HEK293T (cell line): ENCODE measurements at regions not wholly inside any gene's neighbourhood (a gene's known extent, or its start where the extent isn't known, plus 50 kb on each side); places are given as distances from the start of the nearest gene placed in this dataset.
"Not testable (repeated sequence)": the region's sequence is repeated elsewhere in the genome, so short reads cannot be mapped to it uniquely, and the experiment has no call there.

ENCODE experiments used
- CTCF ChIA-PET: fragments of 350-600 bp; formaldehyde crosslinking; extraction: SDS; loops from one replicate; lab custom pipeline; 2021; ENCODE audit warnings: antibody characterized with exemption, inconsistent platforms; lab: Yijun Ruan, JAX
- POLR2A ChIA-PET: fragments of 350-600 bp; formaldehyde crosslinking; extraction: SDS; loops from one replicate; lab custom pipeline; 2020; ENCODE audit warnings: antibody characterized with exemption, inconsistent platforms; lab: Yijun Ruan, JAX
- DNase-seq: peaks from one replicate; pipeline ENCODE4 v3.0.0; 2012; ENCODE audit warnings: mixed read lengths; ENCODE audit errors: extremely low spot score
- ARNT ChIP-seq: fragments of 450-650 bp; IDR thresholded peaks from 2 replicates; pipeline ENCODE4 v1.6.1; 2017; ENCODE audit warnings: mild to moderate bottlenecking
- BHLHE40 ChIP-seq: fragments of 450-650 bp; IDR thresholded peaks from 2 replicates; pipeline ENCODE4 v1.6.1; 2016; ENCODE audit warnings: mild to moderate bottlenecking, moderate library complexity, borderline replicate concordance
- CTBP1 ChIP-seq: fragments of 450-650 bp; IDR thresholded peaks from 2 replicates; pipeline ENCODE4 v1.6.1; 2016; ENCODE audit warnings: borderline replicate concordance
- ELF4 ChIP-seq: fragments of 450-650 bp; IDR thresholded peaks from 2 replicates; pipeline ENCODE4 v1.6.1; 2017; ENCODE audit warnings: antibody characterized with exemption
- FOXA1 ChIP-seq: fragments of 450-650 bp; IDR thresholded peaks from 2 replicates; pipeline ENCODE4 v1.6.1; 2016; ENCODE audit warnings: mild to moderate bottlenecking
- FOXK2 ChIP-seq: fragments of 450-650 bp; IDR thresholded peaks from 2 replicates; pipeline ENCODE4 v1.6.1; 2016; ENCODE audit warnings: mild to moderate bottlenecking
- FOXM1 ChIP-seq: fragments of 450-650 bp; IDR thresholded peaks from 2 replicates; pipeline ENCODE4 v1.6.1; 2017; ENCODE audit warnings: mild to moderate bottlenecking, borderline replicate concordance
- HDGF ChIP-seq: fragments of 450-650 bp; IDR thresholded peaks from 2 replicates; pipeline ENCODE4 v1.6.1; 2017; ENCODE audit warnings: antibody characterized with exemption, borderline replicate concordance
- L3MBTL2 ChIP-seq: fragments of 450-650 bp; conservative IDR thresholded peaks from 2 replicates; pipeline ENCODE4 v1.6.1; 2016; ENCODE audit warnings: mild to moderate bottlenecking
- LEF1 ChIP-seq: fragments of 450-650 bp; IDR thresholded peaks from 2 replicates; pipeline ENCODE4 v1.6.1; 2017; ENCODE audit warnings: mild to moderate bottlenecking, borderline replicate concordance
- NFRKB ChIP-seq: fragments of 450-650 bp; IDR thresholded peaks from 2 replicates; pipeline ENCODE4 v1.6.1; 2016; ENCODE audit warnings: mild to moderate bottlenecking, moderate library complexity
- PKNOX1 ChIP-seq: fragments of 450-650 bp; IDR thresholded peaks from 2 replicates; pipeline ENCODE4 v1.6.1; 2016
- SP1 ChIP-seq: fragments of 450-650 bp; IDR thresholded peaks from 2 replicates; pipeline ENCODE4 v1.6.1; 2017
- SUZ12 ChIP-seq: fragments of 450-650 bp; IDR thresholded peaks from 2 replicates; pipeline ENCODE4 v1.6.1; 2016; ENCODE audit warnings: mild to moderate bottlenecking
- TARDBP ChIP-seq: fragments of 450-650 bp; IDR thresholded peaks from 2 replicates; pipeline ENCODE4 v1.6.1; 2016
- ZNF384 ChIP-seq: fragments of 450-650 bp; IDR thresholded peaks from 2 replicates; pipeline ENCODE4 v1.6.1; 2016

- no peak for DNase-seq
- ChIA-PET POLR2A (no interaction called here), CTCF (no interaction called here)
- no peak for TF ChIP-seq ELF4
Observed at GRCh38 chr11:24412722-24413121, 84.1 kb upstream of the LUZP2 start.

GRCh38 chr11:24413391-24413790, 83.5 kb upstream of the LUZP2 start:
- ChIA-PET POLR2A (no interaction called here), CTCF (no interaction called here)
- DNase-seq, result no peak
- TF ChIP-seq NFRKB, result no peak
- TF ChIP-seq CTBP1, result no peak
- TF ChIP-seq HDGF, result no peak
- no peak for TF ChIP-seq L3MBTL2
- TF ChIP-seq TARDBP, result no peak
- TF ChIP-seq FOXK2, result no peak
- TF ChIP-seq SUZ12, result no peak
- TF ChIP-seq FOXM1, result no peak
- no peak for TF ChIP-seq LEF1
- TF ChIP-seq SP1, result no peak

GRCh38 chr11:24415955-24416636, 80.8 kb upstream of the LUZP2 start:
- CTCF ChIA-PET, DNase-seq, POLR2A ChIA-PET: not testable (repeated sequence)

GRCh38 chr11:24421766-24422165, 75.1 kb upstream of the LUZP2 start:
- no peak for DNase-seq
- CTCF ChIA-PET, result no interaction called here
- TF ChIP-seq SUZ12, result no peak
- no peak for TF ChIP-seq CTBP1
- TF ChIP-seq ARNT, result no peak
- TF ChIP-seq FOXK2, result no peak
- no peak for TF ChIP-seq PKNOX1
- TF ChIP-seq SP1, result no peak
- no peak for TF ChIP-seq TARDBP
- no peak for TF ChIP-seq NFRKB
- no peak for TF ChIP-seq HDGF
- no peak for TF ChIP-seq ELF4
- no peak for TF ChIP-seq LEF1
- no peak for TF ChIP-seq FOXA1
- no peak for TF ChIP-seq FOXM1
- no peak for TF ChIP-seq BHLHE40
- TF ChIP-seq L3MBTL2, result no peak
- no peak for TF ChIP-seq ZNF384
- POLR2A ChIA-PET, result no interaction called here

GRCh38 chr11:24422376-24422775, 74.5 kb upstream of the LUZP2 start:
- POLR2A ChIA-PET, result no interaction called here
- DNase-seq, result no peak
- TF ChIP-seq FOXA1, result no peak
- no peak for TF ChIP-seq ZNF384
- no peak for TF ChIP-seq LEF1
- TF ChIP-seq BHLHE40, result no peak
- TF ChIP-seq ELF4, result no peak
- no peak for TF ChIP-seq L3MBTL2
- no peak for TF ChIP-seq TARDBP
- no peak for TF ChIP-seq PKNOX1
- TF ChIP-seq ARNT, result no peak
- CTCF ChIA-PET, result no interaction called here

- CTCF ChIA-PET, result no interaction called here
- POLR2A ChIA-PET, result no interaction called here
- TF ChIP-seq FOXA1 (no peak), FOXM1 (no peak), FOXK2 (no peak), ZNF384 (no peak), NFRKB (no peak), HDGF (no peak), SP1 (no peak), BHLHE40 (no peak), L3MBTL2 (no peak), PKNOX1 (no peak), SUZ12 (no peak), ARNT (no peak), ELF4 (no peak), CTBP1 (no peak), LEF1 (no peak), TARDBP (no peak)
- DNase-seq, result no peak
Observed at GRCh38 chr11:24437123-24437522, 59.7 kb upstream of the LUZP2 start.
